HuH-7.5 (cell line): ENCODE measurements at regions not wholly inside any gene's neighbourhood (a gene's known extent, or its start where the extent isn't known, plus 50 kb on each side); places are given as distances from the start of the nearest gene placed in this dataset.
"Not testable (repeated sequence)": the region's sequence is repeated elsewhere in the genome, so short reads cannot be mapped to it uniquely, and the experiment has no call there.

Source experiments
- DNase-seq: peaks from one replicate; pipeline ENCODE4 v3.0.0; 2011; ENCODE audit warnings: low spot score

- not testable (repeated sequence) for DNase-seq
These were observed 50.4 kb upstream of the TTC34 start for GRCh38 chr1:2851918-2852317.

DNA sequence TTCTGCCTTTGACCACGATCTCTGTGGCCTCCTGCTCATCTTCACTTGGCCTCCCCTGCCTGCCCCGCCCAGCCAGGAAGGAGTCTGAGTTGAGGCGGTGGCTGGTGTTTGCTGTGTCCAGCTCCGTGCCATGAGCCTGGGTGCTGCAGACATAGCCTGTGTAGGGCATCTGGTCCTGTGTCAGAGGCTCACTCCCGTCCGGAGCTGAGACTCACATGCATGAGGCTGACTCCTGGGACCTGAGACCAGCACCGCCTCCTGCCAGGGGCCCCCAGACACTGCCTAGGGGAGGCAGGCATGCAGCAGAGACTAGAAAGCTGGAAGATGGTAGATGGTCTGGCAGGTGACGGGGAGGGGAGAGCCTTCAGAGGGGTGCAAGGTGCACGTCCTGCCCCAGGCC, 52.2 kb upstream of the TTC34 start:
- DNase-seq = no peak

DNA sequence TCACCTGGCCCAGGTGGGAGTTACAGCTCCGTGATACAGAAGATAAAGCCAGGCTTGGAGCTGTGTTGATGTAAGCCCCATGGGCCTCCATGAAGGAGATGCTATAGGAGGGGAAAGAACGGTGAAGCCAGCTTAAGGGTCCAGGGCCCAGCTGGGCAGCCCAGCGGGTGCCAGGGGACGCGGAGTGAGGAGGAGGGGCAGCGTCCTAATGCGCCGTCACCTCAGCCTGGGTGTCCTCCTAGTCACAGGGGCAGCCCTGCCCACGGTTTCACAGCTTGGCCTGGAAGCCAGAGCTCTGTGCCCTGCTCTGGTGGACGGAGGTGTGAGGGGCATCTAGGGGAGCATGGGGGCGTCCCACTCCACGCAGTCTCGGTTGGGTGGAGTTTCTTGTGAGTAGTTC, 52.7 kb upstream of the TTC34 start:
- DNase-seq = no peak

- DNase-seq = no peak
These were observed 53.1 kb upstream of the TTC34 start for GRCh38 chr1:2854611-2855010.

DNA sequence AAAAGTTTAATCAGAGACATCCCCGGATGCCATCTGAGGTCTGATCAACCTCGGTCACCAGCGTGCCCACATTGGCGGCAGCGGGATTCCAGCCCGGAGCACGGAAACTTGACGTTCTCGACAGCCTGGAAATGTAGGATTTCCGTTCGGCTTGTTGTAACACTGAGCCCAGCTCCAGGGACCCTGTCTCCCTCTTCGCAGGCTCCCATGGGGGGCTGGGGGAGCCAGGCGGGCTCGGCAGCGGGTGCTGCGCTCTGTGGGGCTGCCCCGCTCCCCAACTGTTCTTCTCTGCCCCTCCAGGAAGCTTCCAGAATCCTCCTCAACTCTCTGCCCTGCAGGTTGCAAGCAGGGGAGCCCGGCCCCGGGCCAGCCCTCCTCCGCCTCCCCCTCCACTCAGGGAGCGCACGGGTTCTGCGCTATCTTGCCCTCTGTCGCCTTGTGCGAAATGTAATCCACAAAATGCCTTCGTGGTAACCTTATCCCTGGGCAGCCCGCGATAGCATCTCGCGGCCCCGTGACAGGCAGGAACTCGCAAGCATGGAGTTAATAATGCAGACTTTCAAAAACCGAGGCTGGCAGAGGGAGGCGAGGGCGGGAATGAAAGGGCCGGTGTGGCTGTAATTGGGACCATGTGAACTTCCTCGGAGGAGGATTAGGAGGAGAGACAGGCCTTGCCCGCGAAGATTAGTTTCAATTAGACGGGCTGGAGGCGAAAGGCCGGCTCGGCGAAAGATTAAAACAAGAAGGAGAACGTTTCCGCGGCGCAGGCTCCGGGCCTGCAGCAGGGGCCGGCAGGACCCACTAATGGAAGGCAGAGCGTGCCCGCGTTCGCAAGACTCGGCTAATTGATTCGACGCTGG, 53.9 kb upstream of the TTC34 start:
- no peak for DNase-seq

DNA sequence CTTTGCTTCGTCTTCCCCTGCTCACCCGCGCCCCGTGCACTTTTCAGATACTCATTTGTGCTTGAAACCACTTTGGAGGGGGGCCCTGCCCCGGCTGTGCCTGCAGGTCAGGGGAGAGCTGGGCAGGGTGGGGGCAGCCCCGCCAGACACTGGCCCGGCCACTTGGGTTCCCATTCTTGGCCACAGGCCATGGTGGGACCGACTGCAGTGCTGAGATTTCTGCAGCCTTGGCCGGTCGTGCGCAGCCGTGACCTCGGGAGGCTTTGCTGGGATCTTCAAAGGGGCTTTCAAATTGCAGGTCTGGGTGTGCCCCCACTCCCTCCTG, 54.5 kb upstream of the TTC34 start:
- DNase-seq = no peak

GRCh38 chr1:2856676-2857375, 55.3 kb upstream of the TTC34 start:
- DNase-seq = no peak

DNA sequence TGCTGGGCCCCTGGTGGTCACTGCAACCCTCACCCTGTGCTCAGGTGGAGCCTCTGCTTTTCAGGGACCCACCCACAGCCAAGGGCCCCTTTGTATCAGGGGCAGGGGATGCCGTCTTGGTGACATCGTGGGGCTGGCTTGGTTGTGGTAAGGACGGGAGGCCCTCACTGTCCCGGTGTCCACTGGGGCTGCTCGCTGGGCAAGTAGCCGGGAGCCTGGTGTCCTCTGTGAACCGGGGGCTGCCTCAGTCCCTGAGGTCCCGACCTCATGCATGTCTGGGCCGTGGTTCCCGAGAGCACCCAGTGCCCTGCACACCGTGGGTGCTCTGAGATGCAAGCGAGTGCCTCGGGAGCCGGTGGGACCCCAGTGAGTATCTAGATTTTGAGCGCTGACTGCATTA, 56.0 kb upstream of the TTC34 start:
- DNase-seq = no peak

GRCh38 chr1:2858676-2859075, 57.2 kb upstream of the TTC34 start:
- no peak for DNase-seq

- DNase-seq = no peak
These were observed 57.9 kb upstream of the TTC34 start for GRCh38 chr1:2859219-2859880.

- no peak for DNase-seq
These were observed 58.5 kb upstream of the TTC34 start for GRCh38 chr1:2859881-2860430.

DNA sequence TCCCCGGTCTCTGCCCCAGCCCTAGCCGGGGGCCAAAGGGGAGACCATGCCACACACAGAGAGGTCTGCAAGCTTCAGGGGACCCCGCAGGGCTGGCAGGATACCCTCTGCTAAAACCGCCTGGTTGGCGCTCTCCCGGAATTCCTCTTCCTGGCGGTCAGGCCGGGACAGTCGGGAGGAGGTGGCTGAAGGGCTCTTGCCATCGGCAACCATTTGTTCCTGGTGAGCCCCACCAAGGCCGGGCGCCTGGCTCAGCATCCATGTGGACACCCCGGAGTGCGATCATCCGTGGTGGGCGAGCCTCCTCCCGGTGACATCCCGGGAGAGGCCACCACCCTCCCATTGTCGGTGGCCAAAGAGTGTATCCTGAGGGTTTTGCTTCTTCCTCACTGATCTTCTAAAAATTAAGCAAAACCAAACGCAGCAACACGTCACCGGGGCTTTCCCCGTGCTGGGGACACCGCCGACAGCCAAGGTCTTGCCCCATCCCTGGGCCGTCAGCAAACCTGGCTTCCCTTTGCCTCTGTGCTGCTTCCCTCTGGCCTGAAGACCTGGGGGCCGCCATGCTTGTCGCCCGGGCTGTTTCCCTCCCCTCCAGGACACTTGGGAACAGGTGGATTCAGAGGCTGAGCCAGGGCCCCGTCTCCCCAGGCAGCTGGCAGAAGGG, 59.1 kb upstream of the TTC34 start:
- no peak for DNase-seq

- no peak for DNase-seq
These were observed 59.9 kb upstream of the TTC34 start for GRCh38 chr1:2861143-2861987.

DNA sequence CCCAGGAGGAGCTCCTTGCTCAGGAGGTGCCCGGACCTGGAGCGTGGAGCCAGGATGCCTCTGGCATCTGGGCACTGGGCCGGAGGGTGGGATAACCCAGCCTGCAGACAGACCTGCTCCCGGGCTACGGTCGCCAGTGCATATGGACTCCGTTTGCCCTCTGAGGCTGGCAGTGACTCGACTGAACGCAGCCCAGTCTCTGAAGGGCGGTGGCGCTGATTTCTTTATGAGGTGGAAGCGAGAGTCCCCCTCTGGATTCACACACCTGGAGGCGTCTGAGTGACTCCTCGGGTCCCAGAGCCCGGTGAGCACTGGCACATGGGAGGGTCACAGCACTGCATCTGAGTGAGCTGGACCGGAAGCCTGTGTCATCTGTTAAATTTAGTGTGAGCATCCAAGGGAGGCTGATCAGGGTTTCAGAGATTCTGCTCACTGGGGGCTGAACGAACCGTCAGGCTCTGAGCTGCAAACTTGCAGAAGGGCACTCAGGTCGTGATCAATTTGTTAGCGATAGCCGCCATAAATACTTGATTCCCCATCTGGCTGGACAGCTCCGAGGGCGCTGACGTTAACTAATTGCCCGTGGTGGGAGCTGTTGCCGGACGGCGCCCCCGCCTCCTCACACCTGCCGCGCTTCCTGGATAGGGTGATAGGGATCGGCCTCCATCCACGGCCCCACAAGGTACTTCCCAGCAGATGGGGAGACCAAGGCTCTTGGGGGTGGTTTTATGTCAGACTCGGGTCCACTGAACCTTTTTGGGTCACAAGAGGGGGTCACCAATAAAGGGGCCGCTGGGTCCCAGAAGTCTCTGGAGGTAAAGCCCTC, 60.7 kb upstream of the TTC34 start:
- DNase-seq = no peak

DNA sequence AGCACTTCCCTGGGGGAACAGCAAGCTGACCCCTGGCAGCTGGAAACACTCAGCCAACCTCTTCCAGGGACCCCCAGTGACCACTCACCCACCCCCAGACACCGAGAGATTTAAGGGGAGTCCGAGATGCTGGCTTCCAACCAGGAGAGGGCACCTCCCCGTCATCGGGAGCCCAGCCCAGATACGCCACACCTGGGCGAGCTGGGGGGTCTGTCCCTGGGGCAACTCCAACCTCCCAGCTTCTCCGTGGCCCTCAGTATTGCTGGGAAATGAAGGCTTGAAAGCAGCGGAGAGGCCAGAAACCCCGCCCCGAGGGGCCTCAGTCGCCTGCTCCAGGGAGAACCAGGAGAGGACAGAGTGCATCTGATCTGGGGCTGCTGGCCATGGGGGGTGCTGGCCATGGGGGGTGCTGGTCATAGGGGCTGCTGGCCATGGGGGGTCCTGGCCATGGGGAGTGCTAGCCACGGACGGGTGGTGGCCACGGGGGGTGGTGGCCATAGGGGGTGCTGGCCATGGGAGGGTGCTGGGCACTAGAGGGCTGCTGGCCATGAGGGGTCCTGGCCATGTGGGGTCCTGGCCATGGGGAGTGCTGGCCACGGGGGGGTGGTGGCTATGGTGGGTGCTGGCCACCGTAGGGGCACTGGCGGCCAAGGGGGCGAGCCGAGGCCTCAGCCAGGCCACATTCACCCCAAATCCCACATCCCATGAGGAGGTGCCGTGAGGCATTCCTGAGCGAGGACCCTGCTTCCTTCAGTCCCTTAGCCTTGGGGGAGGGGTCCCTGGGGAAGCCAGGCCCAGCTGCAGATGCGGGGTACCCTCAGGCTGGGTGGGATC, 61.5 kb upstream of the TTC34 start:
- DNase-seq = no peak

DNA sequence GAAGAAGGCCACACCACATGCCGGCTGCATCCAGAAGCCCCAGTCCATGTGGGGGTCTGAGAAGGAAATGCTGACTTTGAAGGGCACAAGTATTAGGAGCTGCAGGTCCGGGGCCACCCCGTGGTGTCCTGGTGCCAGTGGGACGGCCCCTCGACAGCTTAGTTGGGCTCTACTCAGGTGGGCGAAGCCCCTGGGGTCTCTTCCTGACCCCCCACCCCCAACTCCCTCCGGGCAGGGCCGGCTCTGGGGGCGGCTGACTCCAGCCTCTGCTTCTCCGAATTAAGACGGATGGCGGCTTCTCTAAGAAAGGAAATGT, 62.1 kb upstream of the TTC34 start:
- DNase-seq = no peak

GRCh38 chr1:2864203-2864905, 62.9 kb upstream of the TTC34 start:
- DNase-seq = no peak

DNA sequence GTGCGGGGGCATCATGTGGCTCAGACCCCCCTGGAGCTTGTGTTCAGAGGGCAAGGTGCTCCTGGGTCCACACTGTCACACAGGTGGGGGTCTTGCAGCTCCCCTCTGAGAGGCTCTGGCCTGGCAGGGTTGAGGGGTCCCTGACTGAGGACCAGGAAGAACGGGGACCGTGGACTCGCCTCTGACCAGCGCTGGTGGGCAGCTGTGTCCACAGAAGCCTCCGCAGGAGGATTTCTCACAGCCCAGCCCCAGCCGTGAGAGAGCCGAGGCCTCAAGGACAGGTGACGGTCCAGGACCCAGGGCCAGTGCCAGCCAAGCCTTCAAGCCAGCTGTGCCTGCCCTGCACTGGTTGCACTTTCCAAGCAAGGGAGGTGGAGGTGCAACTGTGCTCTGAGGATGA, 63.5 kb upstream of the TTC34 start:
- DNase-seq = no peak
